ENCODE measurements at regions not wholly inside any gene's neighbourhood (a gene's known extent, or its start where the extent isn't known, plus 50 kb on each side); places are given as distances from the start of the nearest gene placed in this dataset.
"Not testable (repeated sequence)": the region's sequence is repeated elsewhere in the genome, so short reads cannot be mapped to it uniquely, and the experiment has no call there.

- DNase-seq (ENCODE audit: low spot score): no peak
These were observed 133.5 kb upstream of the SHH start for GRCh38 chr7:155945670-155946325.

- no peak for DNase-seq (ENCODE audit: low spot score)
These were observed 132.6 kb upstream of the SHH start for GRCh38 chr7:155944901-155945300.

- no peak for DNase-seq (ENCODE audit: low spot score)
These were observed 131.1 kb upstream of the SHH start for GRCh38 chr7:155943251-155943899.

- DNase-seq (ENCODE audit: low spot score): no peak
These were observed 130.1 kb upstream of the SHH start for GRCh38 chr7:155942226-155942950.

- DNase-seq (ENCODE audit: low spot score): no peak
These were observed 129.4 kb upstream of the SHH start for GRCh38 chr7:155941688-155942087.

GRCh38 chr7:155939350-155939749 lies 127.1 kb upstream of the SHH start:
- DNase-seq (ENCODE audit: low spot score): no peak

- DNase-seq (ENCODE audit: low spot score): no peak
These were observed 125.9 kb upstream of the SHH start for GRCh38 chr7:155938129-155938528.

GRCh38 chr7:155935726-155936125 lies 123.5 kb upstream of the SHH start:
- DNase-seq (ENCODE audit: low spot score): no peak

GRCh38 chr7:155935005-155935557 lies 122.8 kb upstream of the SHH start:
- DNase-seq (ENCODE audit: low spot score): no peak

- not testable (repeated sequence) for DNase-seq (ENCODE audit: low spot score)
These were observed 120.1 kb upstream of the SHH start for GRCh38 chr7:155932324-155932723.

- no peak for DNase-seq (ENCODE audit: low spot score)
These were observed 119.3 kb upstream of the SHH start for GRCh38 chr7:155931396-155932085.

- no peak for DNase-seq (ENCODE audit: low spot score)
These were observed 118.3 kb upstream of the SHH start for GRCh38 chr7:155930527-155930926.

- DNase-seq (ENCODE audit: low spot score): no peak
These were observed 117.8 kb upstream of the SHH start for GRCh38 chr7:155930061-155930460.

GRCh38 chr7:155928583-155928982 lies 116.3 kb upstream of the SHH start:
- no peak for DNase-seq (ENCODE audit: low spot score)

- DNase-seq (ENCODE audit: low spot score): no peak
These were observed 115.6 kb upstream of the SHH start for GRCh38 chr7:155927905-155928304.

GRCh38 chr7:155925682-155926081 lies 113.4 kb upstream of the SHH start:
- no peak for DNase-seq (ENCODE audit: low spot score)

- no peak for DNase-seq (ENCODE audit: low spot score)
These were observed 110.0 kb upstream of the SHH start for GRCh38 chr7:155922067-155922816.

GRCh38 chr7:155921804-155922066 lies 109.5 kb upstream of the SHH start:
- no peak for DNase-seq (ENCODE audit: low spot score)

GRCh38 chr7:155921086-155921803 lies 109.0 kb upstream of the SHH start:
- no peak for DNase-seq (ENCODE audit: low spot score)

GRCh38 chr7:155920068-155920461 lies 107.8 kb upstream of the SHH start:
- no peak for DNase-seq (ENCODE audit: low spot score)

GRCh38 chr7:155919391-155920067 lies 107.3 kb upstream of the SHH start:
- DNase-seq (ENCODE audit: low spot score): no peak

Measured in CD4-positive, alpha-beta T cell treated with Interleukin-15 for 4 hours (primary cell).